22Rv1 (cell line): ENCODE measurements at regions not wholly inside any gene's neighbourhood (a gene's known extent, or its start where the extent isn't known, plus 50 kb on each side); places are given as distances from the start of the nearest gene placed in this dataset.

Experiments used
- ZFX ChIP-seq: fragments of 450-650 bp; IDR thresholded peaks from 2 replicates; pipeline ENCODE4 v1.6.1; 2017; ENCODE audit warnings: antibody characterized with exemption, borderline replicate concordance
- TF ChIP-seq, protein P1 (sequence below): fragments of 450-650 bp; IDR thresholded peaks from 2 replicates; pipeline ENCODE4 v1.5.1; 2017; ENCODE audit warnings: mild to moderate bottlenecking

DNA sequence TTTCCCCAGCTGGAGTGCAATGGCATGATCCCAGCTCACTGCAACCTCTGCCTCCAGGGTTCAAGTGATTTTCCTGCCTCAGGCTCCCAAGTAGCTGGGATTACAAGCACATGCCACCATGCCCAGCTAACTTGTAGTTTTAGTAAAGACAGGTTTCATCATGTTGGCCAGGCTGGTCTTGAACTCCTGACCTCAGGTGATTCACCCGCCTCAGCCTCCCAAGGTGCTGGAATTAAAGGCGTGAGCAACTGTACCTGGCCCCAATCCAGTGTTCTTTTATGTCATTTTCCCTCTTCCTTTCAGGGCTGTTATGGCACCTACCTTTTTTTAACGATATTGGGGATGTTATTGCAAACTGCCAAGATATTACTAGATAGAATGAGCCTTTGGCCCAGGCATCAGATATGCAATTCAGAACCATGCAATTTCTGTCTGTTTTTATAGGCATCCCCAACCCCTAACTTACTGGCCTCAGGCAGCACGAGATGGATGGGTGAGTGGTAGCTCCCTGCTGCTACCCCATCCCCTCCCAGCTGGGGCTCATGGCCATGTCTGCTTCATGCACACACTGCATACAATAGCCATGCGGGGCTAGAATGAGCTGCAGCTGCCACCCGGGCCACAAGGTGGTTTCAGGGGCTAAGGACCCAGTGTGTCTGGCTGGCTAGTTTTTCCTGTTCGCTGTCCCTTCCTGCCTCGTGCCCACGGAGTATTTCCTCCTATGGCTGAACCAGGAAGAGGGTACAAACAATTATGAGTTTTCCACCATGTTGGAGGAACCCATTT, 1080.1 kb upstream of the SORCS1 start:
- TF ChIP-seq, protein P1, sequence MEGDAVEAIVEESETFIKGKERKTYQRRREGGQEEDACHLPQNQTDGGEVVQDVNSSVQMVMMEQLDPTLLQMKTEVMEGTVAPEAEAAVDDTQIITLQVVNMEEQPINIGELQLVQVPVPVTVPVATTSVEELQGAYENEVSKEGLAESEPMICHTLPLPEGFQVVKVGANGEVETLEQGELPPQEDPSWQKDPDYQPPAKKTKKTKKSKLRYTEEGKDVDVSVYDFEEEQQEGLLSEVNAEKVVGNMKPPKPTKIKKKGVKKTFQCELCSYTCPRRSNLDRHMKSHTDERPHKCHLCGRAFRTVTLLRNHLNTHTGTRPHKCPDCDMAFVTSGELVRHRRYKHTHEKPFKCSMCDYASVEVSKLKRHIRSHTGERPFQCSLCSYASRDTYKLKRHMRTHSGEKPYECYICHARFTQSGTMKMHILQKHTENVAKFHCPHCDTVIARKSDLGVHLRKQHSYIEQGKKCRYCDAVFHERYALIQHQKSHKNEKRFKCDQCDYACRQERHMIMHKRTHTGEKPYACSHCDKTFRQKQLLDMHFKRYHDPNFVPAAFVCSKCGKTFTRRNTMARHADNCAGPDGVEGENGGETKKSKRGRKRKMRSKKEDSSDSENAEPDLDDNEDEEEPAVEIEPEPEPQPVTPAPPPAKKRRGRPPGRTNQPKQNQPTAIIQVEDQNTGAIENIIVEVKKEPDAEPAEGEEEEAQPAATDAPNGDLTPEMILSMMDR, result no peak
- TF ChIP-seq ZFX, result no peak
